ENCODE measurements at regions not wholly inside any gene's neighbourhood (a gene's known extent, or its start where the extent isn't known, plus 50 kb on each side); places are given as distances from the start of the nearest gene placed in this dataset.
"Not testable (repeated sequence)": the region's sequence is repeated elsewhere in the genome, so short reads cannot be mapped to it uniquely, and the experiment has no call there.

DNA sequence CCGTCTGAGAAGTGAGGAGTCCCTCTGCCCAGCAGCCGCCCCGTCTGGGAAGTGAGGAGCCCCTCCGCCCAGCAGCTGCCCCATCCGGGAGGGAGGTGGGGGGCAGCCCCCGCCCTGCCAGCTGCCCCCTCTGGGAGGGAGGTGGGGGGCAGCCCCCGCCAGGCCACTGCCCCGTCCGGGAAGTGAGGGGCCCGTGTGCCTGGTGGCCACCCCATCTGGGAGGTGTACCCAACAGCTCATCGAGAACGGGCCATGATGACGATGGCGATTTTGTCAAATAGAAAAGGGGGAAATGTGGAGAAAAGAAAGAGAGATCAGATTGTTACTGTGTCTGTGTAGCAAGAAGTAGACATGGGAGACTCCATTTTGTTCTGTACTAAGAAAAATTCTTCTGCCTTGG lies 208.8 kb downstream of the KDM5D start:
- not testable (repeated sequence) for DNase-seq (ENCODE audit: low spot score)

DNA sequence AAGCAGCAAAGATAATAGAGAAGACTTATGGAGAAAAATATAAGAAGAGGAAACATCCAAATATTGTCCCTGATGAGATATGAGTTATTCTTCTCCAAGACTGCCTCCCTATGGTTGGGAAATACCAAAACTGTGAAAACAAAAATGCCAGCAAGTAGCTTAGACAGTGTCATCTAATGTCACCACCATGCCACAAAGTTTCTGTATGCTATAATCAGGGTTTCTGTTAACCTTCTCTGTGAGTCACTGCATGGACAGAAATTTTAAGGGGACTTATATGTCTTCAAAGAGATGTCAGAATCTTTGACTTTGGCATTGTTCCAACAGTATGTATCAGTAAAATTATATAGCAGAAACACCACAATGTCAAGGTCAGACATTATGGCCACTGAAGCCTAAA lies 222.6 kb downstream of the KDM5D start:
- no peak for DNase-seq (ENCODE audit: low spot score)

DNA sequence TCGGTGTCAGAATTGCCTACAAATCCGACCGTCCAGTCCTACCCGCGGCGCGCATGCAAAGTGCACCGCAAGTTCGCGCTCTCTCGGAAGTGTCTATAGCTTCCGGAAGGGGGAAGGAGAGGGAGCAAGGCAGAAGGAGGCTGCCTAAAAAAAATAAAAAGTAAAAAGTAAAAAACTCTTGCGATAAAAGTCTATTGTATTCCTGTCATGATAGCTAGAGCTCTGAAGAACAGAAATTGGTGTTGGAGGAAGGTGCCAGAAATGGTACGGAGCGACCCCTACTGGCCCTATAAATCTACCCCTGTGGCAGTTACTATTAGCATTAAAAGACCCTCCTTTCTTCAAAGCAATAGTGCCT lies 241.5 kb downstream of the KDM5D start:
- no peak for DNase-seq (ENCODE audit: low spot score)

DNA sequence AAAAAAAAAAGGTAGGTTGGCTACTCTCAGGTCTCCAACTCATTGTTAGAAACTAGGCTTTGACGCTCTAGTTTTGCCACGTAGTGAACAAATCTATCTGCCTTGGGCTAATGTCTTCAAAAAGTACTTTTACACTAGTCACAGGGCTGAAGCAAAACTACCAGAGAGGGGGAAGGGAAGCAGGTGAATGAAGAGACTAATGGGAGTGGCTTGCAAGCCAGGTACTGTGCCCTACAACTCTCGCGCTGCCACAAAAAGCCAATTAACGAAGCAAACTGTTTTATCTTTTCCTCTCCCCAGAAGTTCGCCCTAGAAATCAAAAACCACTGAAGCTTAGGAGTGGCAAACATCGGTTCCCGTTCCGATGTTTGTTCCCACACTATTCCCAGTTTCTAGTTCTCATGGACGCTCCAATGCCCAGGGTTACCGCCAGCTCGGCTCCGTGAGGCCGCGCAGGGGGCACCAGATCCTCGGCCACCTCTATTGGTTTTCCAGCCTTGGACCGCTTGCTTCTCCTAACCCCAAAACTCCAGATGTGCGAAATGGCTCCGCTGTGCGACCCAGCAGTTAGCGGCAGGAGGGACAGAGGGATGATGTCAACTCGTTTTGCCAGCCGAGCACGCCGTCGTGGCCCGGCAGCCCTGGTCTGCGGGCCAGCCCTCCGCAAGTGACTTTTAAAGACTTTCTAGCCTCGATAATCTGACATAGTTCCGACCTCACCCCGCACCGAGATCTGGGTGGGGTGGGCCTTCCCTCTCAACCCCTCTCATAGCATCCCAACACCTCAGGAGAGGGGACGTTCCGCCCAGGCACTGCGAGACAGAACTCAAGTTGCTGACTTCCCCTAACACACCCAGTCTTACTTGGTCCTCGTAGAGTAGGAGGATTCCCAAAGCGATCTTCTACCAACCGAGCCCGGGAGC lies 242.1 kb downstream of the KDM5D start:
- no peak for DNase-seq (ENCODE audit: low spot score)

DNA sequence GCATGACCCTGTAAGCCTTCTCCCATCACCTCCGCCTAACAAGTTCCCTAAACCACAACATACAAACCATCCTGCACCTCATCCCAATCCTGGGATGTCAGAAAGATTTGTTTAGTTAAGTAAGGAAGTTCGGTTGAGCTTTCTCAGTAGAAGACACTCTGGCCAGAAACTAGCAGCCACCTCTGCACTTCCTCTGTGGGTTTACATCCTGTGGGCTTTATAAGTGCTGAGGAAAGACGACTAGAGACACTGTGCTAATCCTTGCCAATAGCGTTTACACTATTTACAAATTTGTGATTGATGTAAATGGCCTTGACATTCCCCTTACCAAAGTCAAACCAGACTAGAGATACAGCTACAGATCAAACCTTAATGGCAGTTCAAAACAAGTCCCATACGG lies 246.0 kb downstream of the KDM5D start:
- DNase-seq (ENCODE audit: low spot score): no peak

DNA sequence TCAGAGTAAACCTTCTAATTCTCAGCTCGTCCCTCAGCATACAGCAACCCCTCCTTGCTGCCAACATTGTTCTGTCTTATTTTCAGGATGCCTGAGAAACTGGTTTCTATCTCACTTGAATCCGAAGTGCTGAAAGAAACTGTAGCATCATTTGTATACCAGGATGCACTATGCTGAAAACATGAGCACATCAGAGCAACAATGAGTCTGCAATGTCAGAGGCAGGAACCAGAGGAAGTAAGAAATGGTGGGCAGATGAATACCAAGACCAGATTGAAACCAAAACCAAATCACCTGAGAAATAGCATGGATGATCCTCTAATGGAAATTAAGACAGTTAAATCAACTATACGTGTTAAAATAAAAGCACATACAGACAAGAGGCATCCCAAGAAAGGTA lies 257.0 kb downstream of the KDM5D start:
- no peak for DNase-seq (ENCODE audit: low spot score)

DNA sequence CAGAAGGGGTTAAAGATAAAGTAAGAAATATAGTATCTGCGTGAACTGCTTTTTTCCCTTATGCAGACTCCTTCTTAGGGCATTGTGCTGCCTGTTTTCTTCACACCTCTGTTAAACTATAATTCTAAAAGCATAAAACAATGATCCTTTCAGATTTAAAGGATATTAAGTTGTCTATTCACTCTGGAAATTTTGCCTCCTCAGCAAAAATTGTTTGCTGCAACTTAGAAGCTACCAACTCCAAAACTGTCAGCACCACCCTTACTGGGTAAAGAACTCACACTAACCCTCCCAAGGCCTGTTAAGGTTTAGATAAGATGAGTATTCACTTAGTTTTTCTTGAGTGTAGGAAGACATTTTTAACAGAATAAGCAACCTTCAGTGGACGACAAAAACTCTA lies 259.5 kb downstream of the KDM5D start:
- DNase-seq (ENCODE audit: low spot score): no peak

DNA sequence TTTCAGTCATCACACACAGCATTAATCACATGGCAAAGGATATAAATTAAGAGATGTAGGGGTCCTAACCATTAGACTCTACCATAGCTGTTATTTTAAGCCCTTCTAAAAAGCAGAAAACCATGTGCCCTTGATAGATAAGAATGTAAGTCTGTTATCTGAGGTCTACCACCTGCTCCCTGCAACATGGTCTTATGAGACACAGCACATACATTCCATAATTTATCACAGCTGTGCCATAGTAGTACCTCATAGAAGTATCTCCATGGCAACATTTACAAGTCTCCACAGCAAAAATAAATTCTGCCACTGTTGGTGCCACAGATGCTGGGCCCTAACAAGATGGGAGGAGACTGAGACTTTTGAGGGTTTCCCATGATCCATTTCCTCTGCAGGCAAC lies 265.4 kb downstream of the KDM5D start:
- DNase-seq (ENCODE audit: low spot score): no peak

DNA sequence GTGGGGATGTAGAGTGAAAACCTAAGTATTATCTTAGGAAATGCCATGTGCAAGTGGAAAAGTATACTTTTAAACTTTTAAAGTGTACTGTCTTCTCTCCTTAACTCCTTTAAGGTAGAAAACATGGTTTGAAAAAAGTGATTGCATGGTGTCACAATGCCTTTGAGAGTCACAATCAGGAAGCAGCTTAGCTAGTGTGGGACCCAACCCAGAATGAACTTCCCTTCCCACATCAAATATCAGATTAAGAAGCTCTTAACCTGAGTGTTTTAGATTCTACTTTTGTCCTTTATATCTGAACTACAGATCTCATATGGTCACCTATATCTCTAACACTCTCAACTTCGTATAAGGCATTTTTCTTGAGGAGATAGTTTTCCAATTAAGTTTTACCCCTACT lies 266.6 kb downstream of the KDM5D start:
- no peak for DNase-seq (ENCODE audit: low spot score)

DNA sequence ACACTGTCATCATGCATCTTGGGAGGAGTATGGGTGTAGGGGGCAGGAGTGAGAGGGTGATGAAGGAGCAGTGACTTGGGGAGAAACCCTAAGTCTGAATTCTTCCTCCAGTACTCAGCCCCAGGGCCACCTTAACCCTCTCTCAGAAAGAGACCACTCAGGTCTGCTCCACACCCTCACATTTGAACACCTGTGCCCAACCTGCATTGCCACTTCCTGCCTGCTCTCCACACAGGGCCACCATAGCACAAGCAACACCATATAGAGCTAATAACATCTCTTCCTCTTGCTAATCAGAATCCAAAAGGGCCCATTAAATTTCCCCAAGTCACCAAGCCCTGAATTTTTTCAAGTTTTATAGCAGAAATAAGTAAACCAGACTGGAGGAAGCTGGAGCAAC lies 278.7 kb downstream of the KDM5D start:
- no peak for DNase-seq (ENCODE audit: low spot score)

DNA sequence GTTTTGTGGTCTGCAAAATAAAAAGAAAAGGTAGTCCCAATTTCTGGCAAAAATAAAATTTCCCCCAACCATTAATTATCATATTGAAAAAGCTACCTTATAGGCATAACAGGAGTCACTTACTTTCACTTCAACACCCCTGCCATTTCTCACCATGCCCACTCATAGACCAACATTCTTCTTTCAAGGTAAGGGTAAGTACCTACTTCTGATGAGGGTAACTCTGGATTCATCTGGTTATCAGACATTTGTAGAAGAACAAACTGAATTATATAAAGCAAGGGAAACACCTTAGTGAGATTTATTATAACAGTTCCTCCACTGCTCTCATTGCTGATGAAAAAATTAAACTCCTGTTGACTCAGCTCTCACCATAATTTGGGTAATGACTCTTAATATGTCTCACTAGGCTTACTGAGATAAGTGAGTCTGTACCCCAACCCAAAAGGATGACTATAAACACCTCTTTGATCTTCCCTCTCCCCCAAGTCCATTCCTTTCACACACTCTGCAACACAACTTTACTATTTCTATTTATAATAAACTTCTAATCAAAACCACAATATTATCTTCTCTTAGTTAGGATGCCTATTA lies 287.6 kb downstream of the KDM5D start:
- no peak for DNase-seq (ENCODE audit: low spot score)

DNA sequence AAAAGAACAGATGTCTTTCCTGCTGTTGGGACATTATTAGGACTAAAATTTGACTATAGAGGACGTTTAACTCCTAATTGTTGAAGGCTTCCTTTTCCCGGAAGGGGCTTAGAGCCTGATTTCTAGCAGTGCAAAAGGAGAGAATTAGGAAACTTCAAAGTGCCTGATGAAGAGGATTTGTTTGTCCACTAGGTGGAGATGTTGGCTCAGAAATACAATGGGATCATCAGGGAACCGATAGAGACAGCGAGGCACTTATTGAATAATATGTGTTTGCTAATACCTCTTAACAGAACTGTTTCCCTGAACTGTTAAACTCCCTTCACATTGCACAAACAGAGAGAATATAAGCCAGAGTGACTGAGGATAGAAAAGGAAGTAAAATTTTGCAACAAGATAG lies 311.5 kb downstream of the KDM5D start:
- peak; percentile 33 for DNase-seq (ENCODE audit: low spot score)

DNA sequence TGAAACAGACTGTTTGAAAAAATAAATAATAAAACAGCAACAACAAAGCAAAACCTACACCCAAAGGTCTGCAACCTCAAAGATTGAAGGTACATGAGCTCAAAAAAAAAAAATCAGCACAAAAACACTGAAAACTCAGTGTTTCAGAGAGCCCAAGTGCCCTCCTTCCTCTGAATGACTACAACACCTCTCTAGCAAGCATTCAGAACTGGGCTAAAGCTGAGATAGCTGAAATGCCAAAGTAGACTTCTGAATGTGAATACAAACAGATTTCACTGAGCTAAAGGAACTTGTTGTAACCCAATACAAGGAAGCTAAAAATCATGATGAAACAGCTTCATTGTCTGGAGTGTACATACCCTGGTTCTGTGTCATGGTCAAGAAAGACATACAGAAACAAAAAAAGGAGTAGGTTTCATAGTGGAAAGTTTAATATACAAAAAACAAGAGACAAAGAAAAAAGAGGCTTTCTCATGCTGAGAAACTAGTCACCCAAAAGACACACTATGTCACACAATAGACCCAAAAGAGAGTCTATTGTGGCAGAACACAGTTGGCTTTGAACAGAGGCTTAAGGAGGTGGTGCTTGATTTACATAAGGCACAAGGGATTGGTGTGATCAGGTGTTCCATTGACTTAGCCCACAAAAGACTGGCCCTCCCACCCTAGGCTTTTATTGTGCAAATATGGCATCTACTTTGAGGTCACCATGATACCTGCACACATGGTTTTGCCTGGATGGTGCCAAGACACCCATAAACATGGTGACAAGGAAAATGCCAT lies 316.6 kb downstream of the KDM5D start:
- no peak for DNase-seq (ENCODE audit: low spot score)

DNA sequence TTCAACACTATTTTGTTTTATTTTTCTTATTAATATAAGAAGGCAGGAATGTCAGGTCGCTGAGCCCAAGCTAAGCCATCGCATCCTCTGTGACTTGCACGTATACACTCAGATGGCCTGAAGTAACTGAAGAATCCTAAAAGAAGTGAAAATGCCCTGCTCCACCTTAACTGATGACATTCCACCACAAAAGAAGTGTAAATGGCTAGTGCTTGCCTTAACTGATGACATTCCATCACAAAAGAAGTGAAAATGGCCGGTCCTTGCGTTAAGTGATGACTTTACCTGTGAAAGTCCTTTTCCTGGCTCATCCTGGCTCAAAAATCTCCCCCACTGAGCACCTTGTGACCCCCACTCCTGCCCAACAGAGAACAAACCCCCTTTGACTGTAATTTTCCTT lies 317.3 kb downstream of the KDM5D start:
- DNase-seq (ENCODE audit: low spot score): not testable (repeated sequence)

DNA sequence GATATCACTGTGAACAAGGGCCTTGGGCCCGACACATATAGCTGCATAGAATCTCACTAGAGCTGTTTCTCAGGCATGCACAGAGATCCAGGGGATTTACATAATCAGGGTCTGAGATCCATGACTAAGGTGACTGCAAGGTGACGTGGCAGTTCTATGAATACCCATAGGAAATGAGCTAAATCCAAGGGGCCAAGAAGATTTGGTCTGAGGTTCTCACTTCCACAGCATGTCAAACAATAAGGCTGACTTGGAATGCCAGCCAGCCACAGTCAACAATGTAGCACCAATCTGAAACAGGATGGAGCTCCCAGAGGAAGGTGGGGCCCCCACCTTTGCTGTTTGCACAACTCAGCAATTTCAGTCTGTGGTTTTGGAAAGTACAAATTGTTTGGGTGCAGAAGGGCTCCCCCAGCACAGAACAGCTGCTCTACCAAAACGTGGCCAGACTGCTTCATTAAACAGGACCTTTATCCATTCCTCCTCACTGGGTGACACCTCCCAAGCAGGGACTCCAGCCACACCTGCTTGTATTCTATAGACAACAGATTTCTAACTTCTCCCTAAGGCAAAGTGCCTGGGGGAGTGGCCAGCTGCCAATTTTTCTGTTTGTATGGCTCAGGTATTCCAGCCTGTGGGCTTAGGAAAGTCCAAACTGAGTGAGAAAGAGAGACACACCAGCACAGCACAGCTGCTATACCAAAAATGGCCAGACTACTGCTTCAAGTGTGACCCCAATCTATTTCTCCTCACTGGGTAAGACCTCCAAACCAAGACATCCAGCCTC lies 333.4 kb downstream of the KDM5D start:
- peak; percentile 53 for DNase-seq (ENCODE audit: low spot score)

DNA sequence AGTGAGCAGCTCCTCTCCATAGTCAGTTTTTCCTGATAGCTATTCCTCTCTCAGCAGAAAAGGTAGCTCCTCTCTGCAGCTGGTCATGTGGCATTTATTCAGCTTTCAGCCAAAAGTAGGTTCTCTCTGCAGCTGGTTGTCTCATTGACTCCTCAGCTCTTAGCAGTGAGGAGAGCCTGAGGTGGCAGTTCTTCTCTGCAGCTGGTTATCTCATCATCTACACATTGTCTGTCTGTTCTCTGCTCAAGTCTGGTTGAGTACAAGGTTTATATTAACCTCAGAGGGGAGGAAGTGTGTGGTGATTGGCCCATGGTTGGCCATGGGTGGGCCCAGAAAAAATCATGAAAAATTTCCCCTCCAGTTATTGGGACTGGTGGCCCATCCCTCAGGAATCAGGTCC lies 338.3 kb downstream of the KDM5D start:
- DNase-seq (ENCODE audit: low spot score): no peak

DNA sequence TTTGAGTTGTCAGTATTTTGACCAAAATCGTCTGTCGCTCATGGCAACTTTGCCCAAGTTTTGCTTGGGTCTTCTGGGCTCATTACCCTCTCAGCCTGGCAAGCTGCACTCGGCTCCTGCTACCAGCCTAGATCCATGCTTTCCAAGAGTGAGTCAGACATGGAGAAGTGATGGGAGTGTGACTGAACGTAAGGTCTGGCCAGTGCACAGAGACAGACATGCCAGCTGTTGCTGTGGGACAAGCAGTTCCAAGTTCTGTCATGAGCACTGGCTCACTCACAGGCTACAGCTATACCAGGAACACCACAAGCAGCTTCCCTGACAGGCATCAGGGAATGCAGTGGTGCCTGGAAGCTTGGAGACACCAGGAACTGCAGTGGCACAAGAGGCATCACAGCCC lies 338.9 kb downstream of the KDM5D start:
- DNase-seq (ENCODE audit: low spot score): peak; percentile 3

DNA sequence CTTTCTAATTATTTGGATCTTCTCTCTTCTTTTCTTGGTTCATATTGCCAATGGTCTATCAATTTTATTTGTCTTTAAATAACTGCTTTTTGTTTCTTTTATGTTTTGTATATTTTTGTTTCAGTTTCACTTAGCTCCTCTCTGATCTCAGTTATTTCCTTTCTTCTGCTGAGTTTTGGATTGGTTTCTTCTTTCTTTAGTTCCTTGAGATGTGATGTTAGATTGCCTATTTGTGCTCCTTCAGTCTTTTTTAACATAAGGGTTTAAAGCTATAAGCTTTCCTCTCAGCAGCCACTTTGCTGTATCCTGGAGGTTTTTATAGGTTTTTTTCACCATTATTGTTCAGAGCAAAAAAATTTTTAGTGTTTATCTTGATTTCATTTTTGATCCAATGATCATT lies 351.6 kb downstream of the KDM5D start:
- DNase-seq (ENCODE audit: low spot score): no peak

DNA sequence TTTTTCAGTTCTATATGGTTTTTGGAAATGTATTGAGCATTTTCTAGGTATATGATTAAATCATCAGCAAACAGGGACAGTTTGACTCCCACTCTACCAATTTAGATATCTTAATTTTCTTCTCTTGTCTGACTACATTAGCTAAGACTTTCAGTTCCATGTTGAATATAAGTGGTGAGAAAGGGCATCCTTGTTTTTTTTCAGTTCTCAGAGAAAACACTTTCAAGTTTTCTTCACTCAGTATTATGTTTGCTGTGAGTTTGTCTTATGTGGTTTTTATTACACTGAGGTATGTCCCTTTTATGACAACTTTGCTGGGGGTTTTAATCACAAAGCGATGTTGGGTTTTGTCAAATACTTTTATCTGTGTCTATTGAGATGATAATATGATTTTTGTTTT lies 352.6 kb downstream of the KDM5D start:
- DNase-seq (ENCODE audit: low spot score): no peak

DNA sequence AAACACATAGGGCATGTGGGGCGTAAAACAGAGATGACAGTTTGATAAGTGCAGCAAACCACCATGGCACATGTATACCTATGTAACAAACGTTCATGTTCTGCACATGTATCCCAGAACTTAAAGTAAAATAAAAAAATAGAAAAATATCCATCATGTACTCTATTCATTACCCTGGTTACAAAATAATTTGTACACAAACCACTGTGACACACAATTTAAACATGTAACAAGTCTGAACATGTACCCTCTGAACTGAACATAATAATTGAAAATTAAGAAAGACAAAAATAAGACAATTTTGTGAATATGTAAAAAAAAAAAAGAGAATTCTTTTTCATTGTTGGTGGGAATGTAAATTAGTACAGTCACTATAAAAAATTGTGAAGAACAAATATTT lies 379.2 kb downstream of the KDM5D start:
- DNase-seq (ENCODE audit: low spot score): no peak

DNA sequence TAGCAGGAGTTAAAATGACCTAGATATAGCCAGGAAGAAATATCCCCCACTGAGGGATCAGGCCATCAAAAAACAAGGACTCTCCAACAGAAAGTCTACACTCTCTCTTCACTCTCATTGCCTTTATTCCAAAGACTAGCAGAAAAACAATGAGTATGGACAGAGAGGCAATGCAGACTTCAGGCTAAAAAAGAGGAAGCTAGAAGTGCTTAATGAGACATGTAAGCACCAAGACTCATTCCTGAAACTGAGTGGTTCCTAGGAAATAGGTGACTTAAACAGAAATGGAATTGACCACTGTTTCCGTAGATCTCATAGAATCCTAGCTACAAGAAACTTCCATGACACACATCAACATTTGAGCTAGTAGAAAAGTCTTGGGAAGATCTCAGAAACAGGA lies 387.3 kb downstream of the KDM5D start:
- DNase-seq (ENCODE audit: low spot score): no peak

DNA sequence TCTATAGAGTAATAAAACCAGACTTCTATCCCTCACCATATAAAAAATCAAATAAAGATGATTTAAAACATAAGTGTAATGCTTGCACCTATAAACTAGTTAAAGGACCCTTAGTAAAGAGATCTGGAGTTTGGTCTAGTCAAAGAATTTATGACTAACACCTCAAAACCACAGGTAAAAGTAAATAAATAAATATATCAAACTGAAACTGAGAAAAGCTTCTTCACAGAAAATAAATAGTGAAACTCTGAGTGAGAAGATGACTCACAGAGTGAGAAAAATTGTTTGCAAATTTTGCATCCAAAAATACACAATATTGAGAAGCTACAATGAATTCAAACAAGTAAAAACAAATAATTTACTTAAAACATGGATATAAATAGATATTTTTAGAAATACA lies 387.8 kb downstream of the KDM5D start:
- peak; percentile 1 for DNase-seq (ENCODE audit: low spot score)
